Lung microvascular endothelial cell (primary cell): ENCODE measurements at regions not wholly inside any gene's neighbourhood (a gene's known extent, or its start where the extent isn't known, plus 50 kb on each side); places are given as distances from the start of the nearest gene placed in this dataset.
A peak's percentile ranks its signal among the peaks of the same experiment; 100 is the strongest.
"Not testable (repeated sequence)": the region's sequence is repeated elsewhere in the genome, so short reads cannot be mapped to it uniquely, and the experiment has no call there.

Experiments
- DNase-seq, 2 donors: peaks; one replicate each; pipeline versions ENCODE4 v3.0.0 to v3.0.0-alpha.2; 2010; ENCODE audit warnings: low read depth in 2 of 2

- peak in 1 of 2 donors; percentile 67 for DNase-seq
Observed at GRCh38 chr5:164202338-164202737, 696.9 kb downstream of the MAT2B start.

- DNase-seq, result peak; percentile 26 to 77
Observed at GRCh38 chr5:164203581-164204225, 698.3 kb downstream of the MAT2B start.

GRCh38 chr5:164204338-164204946 is 699.0 kb downstream of the MAT2B start:
- peak; percentile 64 to 69 for DNase-seq

- DNase-seq, result no peak
Observed at GRCh38 chr5:164206196-164206595, 700.8 kb downstream of the MAT2B start.

- peak in 1 of 2 donors; percentile 51 for DNase-seq
Observed at GRCh38 chr5:164207646-164208045, 702.2 kb downstream of the MAT2B start.

GRCh38 chr5:164210491-164210890 is 705.1 kb downstream of the MAT2B start:
- DNase-seq, result no peak

- DNase-seq, result no peak
Observed at GRCh38 chr5:164214698-164215097, 709.3 kb downstream of the MAT2B start.

- DNase-seq, result no peak
Observed at GRCh38 chr5:164217464-164217863, 712.0 kb downstream of the MAT2B start.

GRCh38 chr5:164220522-164220921 is 715.1 kb downstream of the MAT2B start:
- no peak for DNase-seq

GRCh38 chr5:164224236-164224635 is 718.8 kb downstream of the MAT2B start:
- DNase-seq, result no peak

GRCh38 chr5:164224772-164225171 is 719.4 kb downstream of the MAT2B start:
- DNase-seq, result no peak

GRCh38 chr5:164230341-164230740 is 724.9 kb downstream of the MAT2B start:
- no peak for DNase-seq

GRCh38 chr5:164233791-164234190 is 728.4 kb downstream of the MAT2B start:
- DNase-seq, result peak; percentile 74 to 76

- DNase-seq, result no peak
Observed at GRCh38 chr5:164234321-164234720, 728.9 kb downstream of the MAT2B start.

GRCh38 chr5:164235300-164235891 is 730.0 kb downstream of the MAT2B start:
- peak in 1 of 2 donors; percentile 68 for DNase-seq

- no peak for DNase-seq
Observed at GRCh38 chr5:164237486-164237885, 732.1 kb downstream of the MAT2B start.

- DNase-seq, result not testable (repeated sequence)
Observed at GRCh38 chr5:164251781-164252180, 746.4 kb downstream of the MAT2B start.

GRCh38 chr5:164253764-164254163 is 748.3 kb downstream of the MAT2B start:
- DNase-seq, result no peak

- DNase-seq, result no peak
Observed at GRCh38 chr5:164255598-164256213, 750.3 kb downstream of the MAT2B start.

- DNase-seq, result no peak
Observed at GRCh38 chr5:164256351-164256750, 750.9 kb downstream of the MAT2B start.

GRCh38 chr5:164256954-164257353 is 751.5 kb downstream of the MAT2B start:
- DNase-seq, result no peak

GRCh38 chr5:164265566-164265965 is 760.1 kb downstream of the MAT2B start:
- no peak for DNase-seq

GRCh38 chr5:164266571-164266970 is 761.2 kb downstream of the MAT2B start:
- no peak for DNase-seq
